K562 (cell line): ENCODE measurements at regions not wholly inside any gene's neighbourhood (a gene's known extent, or its start where the extent isn't known, plus 50 kb on each side); places are given as distances from the start of the nearest gene placed in this dataset.
A peak's percentile ranks its signal among the peaks of the same experiment; 100 is the strongest.

Source experiments
- ATF3 ChIP-seq, 2 experiments: fragments of 450-650 bp in 1 of 2; sonication (generic) in 1 of 2; formaldehyde crosslinking in 1 of 2; IDR thresholded peaks in 1 of 2; conservative IDR thresholded peaks in 1 of 2; 2 replicates each; pipeline versions ENCODE4 v1.6.1 to v1.8.1; 2016 to 2023; ENCODE audit warnings: mild to moderate bottlenecking in 2 of 2, moderate library complexity in 2 of 2, inconsistent platforms in 1 of 2, missing genetic modification reagents in 1 of 2
- BACH1 ChIP-seq: fragments of 200-800 bp; sonication (Bioruptor generic); IDR thresholded peaks from 2 replicates; pipeline ENCODE4 v1.6.1; 2016; ENCODE audit warnings: missing genetic modification characterization, missing compliant biosample characterization
- CC2D1A ChIP-seq: fragments of 450-650 bp; IDR thresholded peaks from 2 replicates; pipeline ENCODE4 v1.6.1; 2017; ENCODE audit warnings: mild to moderate bottlenecking
- CHD2 ChIP-seq: IDR thresholded peaks from 2 replicates; pipeline ENCODE4 v1.6.1; 2011; ENCODE audit warnings: low read depth, low read length
- EP300 ChIP-seq: IDR thresholded peaks from 2 replicates; pipeline ENCODE4 v1.6.1; 2012; ENCODE audit warnings: low read length, improper control_type of control experiment
- EWSR1 ChIP-seq: fragments of 450-650 bp; IDR thresholded peaks from 2 replicates; pipeline ENCODE4 v1.6.1; 2018; ENCODE audit warnings: borderline replicate concordance, mild to moderate bottlenecking, low read depth, moderate library complexity; ENCODE audit not compliant: partially characterized antibody
- FUS ChIP-seq: fragments of 200-400 bp; formaldehyde crosslinking; optimal IDR thresholded peaks from 2 replicates; pipeline ENCODE3; 2017; ENCODE audit warnings: low read depth, low read length
- GATAD2B ChIP-seq: fragments of 450-650 bp; IDR thresholded peaks from 2 replicates; pipeline ENCODE4 v1.6.1; 2017; ENCODE audit warnings: mild to moderate bottlenecking, borderline replicate concordance
- HNRNPLL ChIP-seq: fragments of 200-400 bp; formaldehyde crosslinking; IDR thresholded peaks from 2 replicates; pipeline ENCODE4 v1.6.1; 2017; ENCODE audit warnings: low read length, low read depth, mild to moderate bottlenecking; ENCODE audit not compliant: poor library complexity, severe bottlenecking
- HOXB6 ChIP-seq: fragments of 250-450 bp; sonication (Bioruptor Pico); IDR thresholded peaks from 2 replicates; pipeline ENCODE4 v1.5.1; 2022; ENCODE audit warnings: mild to moderate bottlenecking, borderline replicate concordance
- KAT2B ChIP-seq: IDR thresholded peaks from one replicate; pipeline ENCODE4 v1.6.1; 2012; ENCODE audit warnings: low read depth, mild to moderate bottlenecking, control low read depth, inconsistent platforms, low read length, moderate library complexity
- MXD1 ChIP-seq: fragments of 250-450 bp; sonication (Bioruptor Pico); IDR thresholded peaks from 2 replicates; pipeline ENCODE4 v1.8.0; 2021; ENCODE audit warnings: borderline replicate concordance, mild to moderate bottlenecking, moderate library complexity; ENCODE audit not compliant: poor library complexity, severe bottlenecking
- NR2C2 ChIP-seq, 2 experiments: fragments of 200-800 bp in 1 of 2; sonication (Bioruptor generic) in 1 of 2; sonication (generic) in 1 of 2; formaldehyde crosslinking in 1 of 2; IDR thresholded peaks; 2 replicates each; pipeline versions ENCODE4 v1.6.1 to v1.8.0; 2016 to 2022; ENCODE audit warnings: mild to moderate bottlenecking in 1 of 2, missing compliant biosample characterization in 1 of 2, missing genetic modification characterization in 1 of 2, missing genetic modification reagents in 1 of 2
- PATZ1 ChIP-seq: fragments of 250-450 bp; sonication (Bioruptor Pico); IDR thresholded peaks from 2 replicates; pipeline ENCODE4 v1.5.0; 2020; ENCODE audit warnings: mild to moderate bottlenecking, borderline replicate concordance
- SMARCC2 ChIP-seq: fragments of 450-650 bp; IDR thresholded peaks from 2 replicates; pipeline ENCODE4 v1.6.1; 2017; ENCODE audit warnings: antibody characterized with exemption, moderate library complexity, mild to moderate bottlenecking, low read depth
- STAT6 ChIP-seq: sonication (generic); formaldehyde crosslinking; IDR thresholded peaks from 2 replicates; pipeline ENCODE4 v1.8.1; 2023; ENCODE audit warnings: mild to moderate bottlenecking, missing genetic modification reagents
- TRIM25 ChIP-seq: fragments of 450-650 bp; IDR thresholded peaks from 2 replicates; pipeline ENCODE4 v1.7.0; 2016; ENCODE audit warnings: borderline replicate concordance
- ZBTB12 ChIP-seq: fragments of 250-450 bp; sonication (Bioruptor Pico); IDR thresholded peaks from 2 replicates; pipeline ENCODE4 v1.4.0; 2020

GRCh38 chr17:33904476-33904875 lies 350.6 kb upstream of the CCL2 start (continued):
- TF ChIP-seq PATZ1 (CRISPR knock-in tag) (no peak), TRIM25 (no peak), CHD2 (no peak), CC2D1A (peak; percentile 92; the same call in 1 of the 2 replicates), STAT6 (no peak), NR2C2 (CRISPR knock-in tag; IDR thresholded peaks at IDR 0.05) (no peak), NR2C2 (tag; IDR thresholded peaks at IDR 0.05) (no peak), KAT2B (no peak), ZBTB12 (CRISPR knock-in tag) (no peak), EWSR1 (no peak), SMARCC2 (peak; percentile 53; the same call in 1 of the 2 replicates), GATAD2B (peak; percentile 87; the same call in 1 of the 2 replicates), HOXB6 (no peak), MXD1 (CRISPR knock-in tag) (no peak), HNRNPLL (no peak), ATF3 (IDR thresholded peaks at IDR 0.05) (no peak), ATF3 (CRISPR knock-in tag; conservative IDR thresholded peaks at IDR 0.05) (no peak), EP300 (peak; percentile 96), BACH1 (tag) (no peak), FUS (no peak)
